ENCODE measurements at regions not wholly inside any gene's neighbourhood (a gene's known extent, or its start where the extent isn't known, plus 50 kb on each side); places are given as distances from the start of the nearest gene placed in this dataset.

- TF ChIP-seq POLR2A (IDR thresholded peaks at IDR 0.05): no peak
- TF ChIP-seq, protein P1, sequence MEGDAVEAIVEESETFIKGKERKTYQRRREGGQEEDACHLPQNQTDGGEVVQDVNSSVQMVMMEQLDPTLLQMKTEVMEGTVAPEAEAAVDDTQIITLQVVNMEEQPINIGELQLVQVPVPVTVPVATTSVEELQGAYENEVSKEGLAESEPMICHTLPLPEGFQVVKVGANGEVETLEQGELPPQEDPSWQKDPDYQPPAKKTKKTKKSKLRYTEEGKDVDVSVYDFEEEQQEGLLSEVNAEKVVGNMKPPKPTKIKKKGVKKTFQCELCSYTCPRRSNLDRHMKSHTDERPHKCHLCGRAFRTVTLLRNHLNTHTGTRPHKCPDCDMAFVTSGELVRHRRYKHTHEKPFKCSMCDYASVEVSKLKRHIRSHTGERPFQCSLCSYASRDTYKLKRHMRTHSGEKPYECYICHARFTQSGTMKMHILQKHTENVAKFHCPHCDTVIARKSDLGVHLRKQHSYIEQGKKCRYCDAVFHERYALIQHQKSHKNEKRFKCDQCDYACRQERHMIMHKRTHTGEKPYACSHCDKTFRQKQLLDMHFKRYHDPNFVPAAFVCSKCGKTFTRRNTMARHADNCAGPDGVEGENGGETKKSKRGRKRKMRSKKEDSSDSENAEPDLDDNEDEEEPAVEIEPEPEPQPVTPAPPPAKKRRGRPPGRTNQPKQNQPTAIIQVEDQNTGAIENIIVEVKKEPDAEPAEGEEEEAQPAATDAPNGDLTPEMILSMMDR (IDR thresholded peaks at IDR 0.05): no peak
Observed at GRCh38 chr2:184206045-184206444, 392.3 kb upstream of the ZNF804A start.

All from thyroid gland (tissue), 4 donors.